ENCODE measurements at regions not wholly inside any gene's neighbourhood (a gene's known extent, or its start where the extent isn't known, plus 50 kb on each side); places are given as distances from the start of the nearest gene placed in this dataset.
"Not testable (repeated sequence)": the region's sequence is repeated elsewhere in the genome, so short reads cannot be mapped to it uniquely, and the experiment has no call there.

DNA sequence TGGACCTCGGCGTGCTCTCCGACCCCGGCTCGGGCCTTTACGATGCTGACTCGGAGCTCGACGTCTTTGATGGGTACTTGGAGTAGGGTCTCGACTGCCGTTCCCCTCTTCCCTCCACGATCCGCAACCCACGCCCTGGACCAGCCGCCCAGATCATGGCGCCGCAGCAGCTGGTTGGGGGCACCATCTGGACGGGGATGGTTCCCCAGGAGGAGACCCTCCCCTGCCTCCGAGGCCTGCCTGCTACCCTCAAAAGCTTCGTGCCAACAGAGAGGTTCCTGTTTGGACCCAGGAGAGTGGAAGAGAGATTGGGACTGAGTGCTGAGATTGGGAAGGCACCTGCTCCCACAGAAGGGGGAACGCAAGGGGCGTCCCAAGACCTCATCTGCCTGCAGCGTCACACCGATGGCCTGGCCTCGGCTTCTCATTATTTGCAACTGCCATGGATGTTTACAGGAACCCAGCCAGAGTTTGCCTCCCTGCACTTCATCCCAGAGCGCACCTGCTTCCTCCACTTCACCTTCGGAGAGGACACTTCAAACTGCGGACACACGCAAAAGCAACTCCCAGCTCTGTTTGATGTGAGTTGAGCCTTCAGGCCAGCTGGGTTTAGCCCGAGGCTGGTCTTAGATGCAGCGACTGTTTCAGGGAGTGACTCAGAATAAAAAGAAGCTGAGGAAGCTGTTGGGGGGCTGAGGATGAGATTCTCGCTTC, 58.9 kb downstream of the GOLGA6L7 start:
- peak in 1 of 2 donors; percentile 14 for DNase-seq (ENCODE audit: low read depth in 2 of 2)

DNA sequence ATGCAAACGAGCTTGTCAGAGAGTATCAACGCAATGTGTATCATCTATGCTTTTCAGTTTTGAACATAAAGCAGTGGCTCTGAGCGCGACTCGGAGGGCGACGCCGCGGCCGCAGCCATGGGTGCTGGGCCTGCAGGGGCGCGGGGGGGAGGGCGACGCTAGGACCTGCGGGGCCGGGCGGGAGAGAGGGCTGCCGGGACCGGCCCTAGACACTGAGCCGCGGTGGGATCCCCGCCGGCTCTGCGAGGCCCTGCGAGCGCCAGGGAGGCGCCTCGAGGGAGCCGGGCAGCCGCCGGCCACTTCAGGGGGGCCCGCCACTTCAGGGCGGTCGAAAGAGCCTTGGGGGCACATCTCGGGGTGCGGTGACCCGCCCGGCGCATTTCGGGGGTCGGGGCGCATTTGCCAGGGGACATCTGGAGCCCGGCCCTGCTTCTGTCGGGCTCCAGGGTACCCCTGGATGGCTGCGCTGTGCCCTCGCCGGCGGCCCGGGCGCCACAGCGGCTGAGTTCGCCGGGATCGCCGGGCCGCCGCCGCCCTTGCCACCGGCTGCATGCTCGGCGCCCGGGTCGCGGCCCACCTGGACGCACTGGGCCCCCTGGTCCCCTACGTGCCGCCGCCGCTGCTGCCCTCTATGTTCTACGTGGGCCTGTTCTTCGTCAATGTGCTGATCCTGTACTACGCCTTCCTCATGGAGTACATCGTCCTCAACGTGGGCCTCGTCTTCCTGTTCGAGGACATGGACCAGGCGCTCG, 59.6 kb downstream of the GOLGA6L7 start:
- DNase-seq (ENCODE audit: low read depth in 2 of 2) = not testable (repeated sequence)

GRCh38 chr15:28788176-28788575, 60.3 kb downstream of the GOLGA6L7 start:
- not testable (repeated sequence) for DNase-seq (ENCODE audit: low read depth in 2 of 2)

GRCh38 chr15:28786521-28786920, 61.9 kb downstream of the GOLGA6L7 start:
- DNase-seq (ENCODE audit: low read depth in 2 of 2) = no peak

- not testable (repeated sequence) for DNase-seq (ENCODE audit: low read depth in 2 of 2)
Observed at GRCh38 chr15:28784347-28785163, 63.9 kb downstream of the GOLGA6L7 start.

- DNase-seq (ENCODE audit: low read depth in 2 of 2) = no peak
Observed at GRCh38 chr15:28783873-28784272, 64.6 kb downstream of the GOLGA6L7 start.

DNA sequence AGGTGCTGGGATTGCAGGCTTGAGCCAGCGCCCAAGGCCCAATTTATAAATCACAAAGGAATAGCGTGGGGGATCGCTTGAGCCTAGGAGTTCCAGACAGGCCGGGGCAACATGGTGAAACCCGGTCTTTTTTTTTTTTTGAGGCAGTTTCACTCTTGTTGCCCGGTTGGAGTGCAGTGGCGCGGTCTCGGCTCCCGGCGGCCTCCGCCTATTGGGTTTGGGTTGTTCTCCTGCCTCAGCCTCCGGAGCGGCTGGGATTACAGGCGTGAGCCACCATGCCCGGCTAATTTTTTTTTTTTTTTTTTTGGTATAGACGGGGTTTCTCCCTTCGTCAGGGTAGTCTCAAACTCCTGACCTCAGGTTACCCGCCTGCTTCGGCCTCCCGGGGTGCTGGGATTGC, 65.0 kb downstream of the GOLGA6L7 start:
- no peak for DNase-seq (ENCODE audit: low read depth in 2 of 2)

DNA sequence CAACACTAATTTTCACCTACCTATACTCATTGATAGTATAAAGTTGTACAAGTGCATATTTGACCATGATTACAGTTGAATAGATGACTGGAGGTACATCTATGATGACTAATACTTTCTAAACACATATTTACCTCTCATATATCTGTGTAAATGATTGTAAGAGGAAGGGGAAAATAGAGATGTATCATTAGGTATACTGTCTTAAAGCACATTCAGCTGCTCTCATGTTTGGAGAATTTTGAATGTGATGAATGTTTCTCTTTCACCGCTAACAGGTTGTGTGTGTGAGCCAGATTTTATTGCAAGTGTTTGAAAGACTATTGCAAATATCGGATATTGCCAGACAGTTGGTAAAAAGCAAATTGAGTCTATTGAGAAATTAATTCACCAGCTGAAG, 66.2 kb upstream of the GOLGA8M start:
- not testable (repeated sequence) for DNase-seq (ENCODE audit: low read depth in 2 of 2)

- not testable (repeated sequence) for DNase-seq (ENCODE audit: low read depth in 2 of 2)
Observed at GRCh38 chr15:28772857-28773256, 60.6 kb upstream of the GOLGA8M start.

Data from stimulated activated CD4-positive, alpha-beta T cell treated with anti-CD3 and anti-CD28 coated beads, Interleukin-15, amount 100 ng/mL, for 48 hours (primary cell).